ENCODE measurements at regions not wholly inside any gene's neighbourhood (a gene's known extent, or its start where the extent isn't known, plus 50 kb on each side); places are given as distances from the start of the nearest gene placed in this dataset.

GRCh38 chr7:22624781-22625180, 102.2 kb upstream of the IL6 start:
- Histone ChIP-seq H3K36me3 (no peaks in the 10 kb centered on the region), H3K9me3 (replicated peaks) (no peaks in the 10 kb centered on the region), H3K4me3 (no peak overlapping the region), H3K27me3 (no peaks in the 10 kb centered on the region), H3K27ac (no peak overlapping the region), H3K4me1 (no peaks in the 10 kb centered on the region)
- DNase-seq: no peak

GRCh38 chr7:22622116-22622785, 104.7 kb upstream of the IL6 start:
- Histone ChIP-seq H3K4me3 (no peak overlapping the region), H3K36me3 (no peaks in the 10 kb centered on the region), H3K9me3 (replicated peaks) (peaks cover 7% of the 10 kb centered on the region), H3K4me1 (no peaks in the 10 kb centered on the region), H3K27me3 (no peaks in the 10 kb centered on the region), H3K27ac (no peak overlapping the region)
- DNase-seq: no peak

- Histone ChIP-seq H3K9me3 (replicated peaks) (peaks cover 7% of the 10 kb centered on the region), H3K27ac (no peak overlapping the region), H3K4me1 (peaks cover 3% of the 10 kb centered on the region; the same call in 1 of the 2 replicates), H3K4me3 (no peak overlapping the region), H3K36me3 (no peaks in the 10 kb centered on the region), H3K27me3 (no peaks in the 10 kb centered on the region)
- DNase-seq: no peak
Measured at GRCh38 chr7:22618528-22618927, 108.5 kb upstream of the IL6 start.

- no peak overlapping the region for H3K4me3 ChIP-seq
- DNase-seq: no peak
- no peak overlapping the region for H3K27ac ChIP-seq
- H3K9me3 ChIP-seq (replicated peaks): peaks cover 7% of the 10 kb centered on the region
- no peaks in the 10 kb centered on the region for H3K27me3 ChIP-seq
- H3K36me3 ChIP-seq: no peaks in the 10 kb centered on the region
- peaks cover 7% of the 10 kb centered on the region; the same call in 1 of the 2 replicates for H3K4me1 ChIP-seq
Measured at GRCh38 chr7:22617166-22617565, 109.8 kb upstream of the IL6 start.

- no peak overlapping the region for H3K4me3 ChIP-seq
- no peak overlapping the region for H3K27ac ChIP-seq
- no peaks in the 10 kb centered on the region for H3K27me3 ChIP-seq
- H3K36me3 ChIP-seq: no peaks in the 10 kb centered on the region
- DNase-seq: no peak
- H3K4me1 ChIP-seq: peaks cover 7% of the 10 kb centered on the region; the same call in 1 of the 2 replicates
- H3K9me3 ChIP-seq (replicated peaks): peaks cover 7% of the 10 kb centered on the region
Measured at GRCh38 chr7:22613496-22613895, 113.5 kb upstream of the IL6 start.

DNA sequence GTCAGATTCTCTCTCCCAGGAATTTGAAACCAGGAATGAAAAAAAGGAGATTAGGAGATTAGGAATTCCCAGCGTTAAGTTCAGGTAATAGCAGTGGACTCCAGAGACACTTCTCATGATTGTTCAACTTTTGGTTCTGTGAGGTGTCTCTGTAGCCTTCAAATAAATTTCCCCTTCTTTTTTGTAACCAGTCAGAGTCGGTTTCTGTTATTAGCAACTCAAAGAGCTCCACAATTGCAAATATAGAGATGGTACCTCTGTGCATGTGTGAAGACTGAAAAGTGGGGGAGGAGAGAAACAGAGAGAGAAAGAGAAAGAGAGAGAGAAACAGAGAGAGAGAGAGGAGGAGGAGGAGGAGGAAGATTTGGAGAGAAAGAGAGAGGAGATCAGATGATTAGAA, 112.8 kb upstream of the STEAP1B start:
- peaks cover 4% of the 10 kb centered on the region for H3K9me3 ChIP-seq (replicated peaks)
- DNase-seq: no peak
- no peak overlapping the region for H3K27ac ChIP-seq
- H3K4me3 ChIP-seq: no peak overlapping the region
- no peaks in the 10 kb centered on the region for H3K27me3 ChIP-seq
- H3K4me1 ChIP-seq: peaks cover 7% of the 10 kb centered on the region; the same call in 1 of the 2 replicates
- H3K36me3 ChIP-seq: no peaks in the 10 kb centered on the region

- H3K27ac ChIP-seq: no peak overlapping the region
- no peak for DNase-seq
Measured at GRCh38 chr7:22611758-22612079, 111.7 kb upstream of the STEAP1B start.

DNA sequence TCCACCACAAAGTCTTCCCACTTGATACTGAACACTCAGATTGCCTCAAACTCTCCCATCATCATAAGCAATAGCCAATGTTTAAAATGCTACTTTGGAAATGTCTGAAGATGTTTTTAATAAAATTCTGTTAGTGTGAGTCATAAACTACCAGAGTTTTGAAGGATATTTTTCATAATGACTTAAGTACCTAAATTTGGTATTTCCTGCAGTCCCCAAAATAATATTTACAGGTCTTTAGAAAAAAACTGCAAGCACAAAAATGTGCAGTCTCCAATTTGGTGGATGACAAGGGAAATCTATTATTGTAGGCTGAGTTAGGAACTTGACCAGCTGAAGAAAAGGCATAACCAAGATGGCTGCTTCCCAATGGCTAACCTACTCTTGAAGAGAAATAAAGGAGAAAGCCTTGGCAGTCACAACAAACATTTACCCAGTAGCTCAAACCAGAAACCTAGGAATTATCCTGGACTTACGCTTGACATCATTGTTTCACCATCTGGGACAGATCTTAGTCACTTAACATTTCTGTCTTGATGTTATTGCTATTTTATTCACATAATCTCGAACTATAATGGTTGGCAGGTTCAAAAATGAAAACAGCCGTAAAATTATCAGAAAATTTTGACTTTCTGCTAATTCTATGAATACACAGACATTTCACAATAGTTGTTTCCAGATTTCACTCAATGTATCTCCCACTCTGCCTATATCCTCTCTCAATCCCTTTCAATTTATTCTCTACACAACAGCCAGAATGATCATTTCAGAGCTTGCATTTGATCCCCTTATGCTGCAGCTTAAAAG, 111.2 kb upstream of the STEAP1B start:
- H3K27ac ChIP-seq: no peak overlapping the region
- no peaks in the 10 kb centered on the region for H3K36me3 ChIP-seq
- no peaks in the 10 kb centered on the region for H3K27me3 ChIP-seq
- no peak overlapping the region for H3K4me3 ChIP-seq
- peaks cover 7% of the 10 kb centered on the region; the same call in 1 of the 2 replicates for H3K4me1 ChIP-seq
- H3K9me3 ChIP-seq (replicated peaks): no peaks in the 10 kb centered on the region
- no peak for DNase-seq

More at GRCh38 chr7:22611758-22612079, 111.7 kb upstream of the STEAP1B start:
- no peak overlapping the region for H3K4me3 ChIP-seq
- H3K9me3 ChIP-seq (replicated peaks): no peaks in the 10 kb centered on the region
- H3K27me3 ChIP-seq: no peaks in the 10 kb centered on the region
- H3K4me1 ChIP-seq: peaks cover 7% of the 10 kb centered on the region; the same call in 1 of the 2 replicates
- no peaks in the 10 kb centered on the region for H3K36me3 ChIP-seq

DNA sequence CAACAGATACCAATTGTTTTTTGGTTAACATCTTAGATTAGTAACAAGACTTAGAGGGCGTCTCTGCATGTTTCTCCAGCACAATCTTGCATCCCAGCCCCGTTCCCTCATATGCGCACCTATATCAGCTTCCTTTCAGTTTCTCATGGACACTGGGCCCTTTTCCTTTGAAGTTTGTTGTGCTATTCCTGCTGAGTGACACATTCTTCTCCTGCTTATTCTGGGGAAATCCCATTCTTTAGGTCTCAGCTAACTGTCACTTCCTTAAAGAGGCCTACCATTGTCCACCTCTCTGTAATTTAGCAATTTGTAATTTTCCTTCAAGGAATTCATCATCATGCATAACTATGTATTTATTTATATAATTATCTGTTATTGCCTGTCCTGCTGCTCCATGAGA, 110.3 kb upstream of the STEAP1B start:
- H3K36me3 ChIP-seq: no peaks in the 10 kb centered on the region

DNA sequence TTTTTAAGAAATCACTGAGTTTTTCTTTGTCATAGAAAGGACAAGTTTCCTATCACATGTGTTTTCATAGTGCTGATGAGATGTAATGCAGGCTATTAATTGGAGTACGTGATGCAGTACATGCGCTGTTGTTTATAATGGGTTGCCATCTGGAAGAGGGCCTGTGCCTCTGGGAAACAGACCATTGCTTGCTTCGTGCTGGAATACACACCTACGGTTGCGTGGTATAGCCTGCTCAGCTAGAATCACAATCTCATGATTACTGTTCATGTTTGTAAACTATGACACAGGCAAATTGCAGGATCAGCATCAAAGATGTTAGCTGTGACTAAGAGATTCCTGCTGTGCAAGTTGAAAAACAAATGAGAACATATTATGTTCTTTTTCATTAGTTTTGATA, 107.2 kb upstream of the STEAP1B start:
- H3K27ac ChIP-seq: no peak overlapping the region
- no peaks in the 10 kb centered on the region for H3K27me3 ChIP-seq
- no peak overlapping the region for H3K4me3 ChIP-seq
- DNase-seq: no peak
- H3K4me1 ChIP-seq: no peaks in the 10 kb centered on the region
- H3K36me3 ChIP-seq: no peaks in the 10 kb centered on the region
- H3K9me3 ChIP-seq (replicated peaks): no peaks in the 10 kb centered on the region

More for the DNA sequence above, 110.3 kb upstream of the STEAP1B start:
- Histone ChIP-seq H3K9me3 (replicated peaks) (no peaks in the 10 kb centered on the region), H3K27me3 (no peaks in the 10 kb centered on the region), H3K4me3 (no peak overlapping the region), H3K4me1 (peaks cover 7% of the 10 kb centered on the region; the same call in 1 of the 2 replicates), H3K27ac (no peak overlapping the region)
- no peak for DNase-seq

- Histone ChIP-seq H3K36me3 (no peaks in the 10 kb centered on the region), H3K9me3 (replicated peaks) (no peaks in the 10 kb centered on the region), H3K4me3 (no peak overlapping the region), H3K4me1 (no peaks in the 10 kb centered on the region), H3K27ac (no peak overlapping the region), H3K27me3 (peaks cover 2% of the 10 kb centered on the region; the same call in 1 of the 2 replicates)
- no peak for DNase-seq
Measured at GRCh38 chr7:22604246-22604645, 104.3 kb upstream of the STEAP1B start.

DNA sequence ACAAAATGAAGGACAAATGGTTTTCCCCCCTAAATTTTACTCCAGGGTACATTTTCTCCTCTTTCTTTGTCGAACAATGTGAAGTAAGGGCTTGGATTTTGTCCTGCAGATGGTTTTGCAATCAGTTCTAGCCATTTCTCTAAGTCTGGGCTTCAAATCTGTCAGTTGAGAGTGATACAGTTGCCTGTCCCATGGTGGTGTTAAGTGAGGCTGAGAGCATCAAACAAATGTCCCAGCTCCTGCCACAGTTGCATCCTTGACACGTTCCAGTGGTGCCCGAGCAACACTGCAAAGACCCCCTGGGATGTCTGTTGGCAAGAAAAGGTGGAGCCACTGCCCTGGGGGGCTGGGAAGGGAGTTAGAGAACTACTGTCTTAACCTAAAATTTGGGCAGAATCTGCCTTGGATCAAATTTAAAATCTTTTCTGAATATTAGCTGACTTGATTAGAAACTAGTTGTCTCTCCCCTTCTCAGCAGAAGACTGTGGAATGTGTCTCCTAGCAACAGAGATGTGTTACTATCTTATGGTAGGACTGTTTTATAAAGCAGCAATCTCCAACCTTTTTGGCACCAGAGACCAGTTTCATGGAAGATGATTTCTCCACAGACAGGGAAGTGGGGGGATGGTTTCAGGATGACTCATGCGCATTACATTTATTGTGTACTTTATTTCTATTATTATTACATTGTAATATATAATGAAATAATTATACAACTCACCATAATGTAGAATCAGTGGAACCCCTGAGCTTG, 102.0 kb upstream of the STEAP1B start:
- no peaks in the 10 kb centered on the region for H3K4me1 ChIP-seq
- DNase-seq: no peak
- H3K36me3 ChIP-seq: no peaks in the 10 kb centered on the region
- no peak overlapping the region for H3K4me3 ChIP-seq
- peaks cover 3% of the 10 kb centered on the region; the same call in 1 of the 2 replicates for H3K27me3 ChIP-seq
- H3K27ac ChIP-seq: no peak overlapping the region
- H3K9me3 ChIP-seq (replicated peaks): no peaks in the 10 kb centered on the region

GRCh38 chr7:22601408-22601807, 101.4 kb upstream of the STEAP1B start:
- H3K27me3 ChIP-seq: peaks cover 3% of the 10 kb centered on the region; the same call in 1 of the 2 replicates
- H3K4me1 ChIP-seq: no peaks in the 10 kb centered on the region
- H3K4me3 ChIP-seq: no peak overlapping the region
- no peak for DNase-seq
- H3K9me3 ChIP-seq (replicated peaks): no peaks in the 10 kb centered on the region
- no peak overlapping the region for H3K27ac ChIP-seq
- no peaks in the 10 kb centered on the region for H3K36me3 ChIP-seq

DNA sequence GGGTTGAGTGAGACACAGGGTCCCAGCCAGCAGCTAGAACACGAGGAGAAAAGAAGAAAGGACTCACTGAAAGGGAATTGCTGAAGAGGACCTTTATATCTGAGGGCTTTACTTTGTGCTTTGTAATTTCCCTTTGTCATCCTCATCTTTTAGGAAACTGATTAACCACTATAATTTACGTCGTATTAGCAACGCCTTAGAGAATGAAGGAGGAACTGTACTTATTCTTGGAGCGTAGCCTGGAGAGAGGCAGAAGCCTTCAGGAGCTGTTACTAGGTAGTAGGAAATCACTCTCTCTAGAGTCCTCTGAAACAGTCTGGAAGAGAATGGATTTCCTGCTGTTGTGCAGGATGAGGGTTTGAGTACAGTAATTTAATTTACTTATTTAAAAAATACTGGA, 101.0 kb upstream of the STEAP1B start:
- no peak overlapping the region for H3K4me3 ChIP-seq
- H3K27me3 ChIP-seq: peaks cover 3% of the 10 kb centered on the region; the same call in 1 of the 2 replicates
- H3K36me3 ChIP-seq: no peaks in the 10 kb centered on the region
- H3K4me1 ChIP-seq: no peaks in the 10 kb centered on the region
- no peak overlapping the region for H3K27ac ChIP-seq
- no peak for DNase-seq
- no peaks in the 10 kb centered on the region for H3K9me3 ChIP-seq (replicated peaks)

Measured in SJCRH30 (cell line).